GM10266 (cell line): ENCODE measurements at regions not wholly inside any gene's neighbourhood (a gene's known extent, or its start where the extent isn't known, plus 50 kb on each side); places are given as distances from the start of the nearest gene placed in this dataset.

Experiments
- DNase-seq: peaks from one replicate; pipeline ENCODE4 v3.0.0; 2012; ENCODE audit errors: extremely low spot score
- CTCF ChIP-seq: IDR thresholded peaks from 2 replicates; pipeline ENCODE4 v1.5.1; 2012; ENCODE audit warnings: mild to moderate bottlenecking, low read depth; ENCODE audit not compliant: control insufficient read depth, insufficient read depth; ENCODE audit errors: missing control alignments

DNA sequence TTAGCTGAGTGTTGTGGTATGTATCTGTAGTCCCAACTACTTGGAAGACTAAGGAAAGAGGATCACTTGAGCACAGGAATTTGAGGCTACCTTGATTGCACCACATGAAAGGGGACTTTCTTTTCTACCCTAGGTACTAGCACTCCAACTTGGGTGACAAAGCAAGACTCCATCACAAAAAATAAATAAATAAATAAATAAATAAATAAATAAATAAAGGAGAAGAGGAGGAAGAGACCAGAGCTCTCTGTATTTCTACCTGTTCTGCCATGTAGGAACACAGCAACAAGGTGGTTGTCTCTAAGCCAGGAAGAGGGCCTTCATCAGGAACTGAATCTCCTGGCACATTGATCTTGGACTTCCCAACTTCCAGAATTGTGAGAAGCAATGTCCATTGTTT is 118.6 kb downstream of the HMHB1 start:
- TF ChIP-seq CTCF = no peak

GRCh38 chr5:143931476-143931875 is 119.5 kb downstream of the HMHB1 start:
- no peak for TF ChIP-seq CTCF
- no peak for DNase-seq

More for the DNA sequence above, 118.6 kb downstream of the HMHB1 start:
- DNase-seq = no peak

- DNase-seq = no peak
- no peak for TF ChIP-seq CTCF
These were observed 120.0 kb downstream of the HMHB1 start for GRCh38 chr5:143931986-143932385.

- no peak for DNase-seq
- TF ChIP-seq CTCF = no peak
These were observed 120.6 kb downstream of the HMHB1 start for GRCh38 chr5:143932584-143932983.

DNA sequence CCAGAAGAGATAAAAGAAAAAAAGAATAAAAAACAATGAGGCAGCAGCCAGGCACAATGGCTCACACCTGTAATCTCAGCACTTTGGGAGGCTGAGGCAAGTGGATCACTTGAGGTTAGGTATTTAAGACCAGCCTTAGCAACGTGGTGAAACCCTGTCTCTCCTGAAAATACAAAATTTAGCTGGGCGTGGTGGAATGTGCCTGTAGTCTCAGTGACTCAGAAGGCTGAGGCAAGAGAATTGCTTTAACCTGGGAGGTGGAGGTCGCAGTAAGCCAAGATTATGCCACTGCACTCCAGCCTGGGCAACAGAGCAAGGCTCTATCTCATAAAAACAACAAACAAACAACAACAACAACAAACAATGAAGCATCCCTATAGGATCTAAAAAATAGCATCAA is 121.5 kb downstream of the HMHB1 start:
- DNase-seq = no peak
- TF ChIP-seq CTCF = no peak

GRCh38 chr5:143934821-143935220 is 122.9 kb downstream of the HMHB1 start:
- TF ChIP-seq CTCF = no peak
- DNase-seq = no peak

DNA sequence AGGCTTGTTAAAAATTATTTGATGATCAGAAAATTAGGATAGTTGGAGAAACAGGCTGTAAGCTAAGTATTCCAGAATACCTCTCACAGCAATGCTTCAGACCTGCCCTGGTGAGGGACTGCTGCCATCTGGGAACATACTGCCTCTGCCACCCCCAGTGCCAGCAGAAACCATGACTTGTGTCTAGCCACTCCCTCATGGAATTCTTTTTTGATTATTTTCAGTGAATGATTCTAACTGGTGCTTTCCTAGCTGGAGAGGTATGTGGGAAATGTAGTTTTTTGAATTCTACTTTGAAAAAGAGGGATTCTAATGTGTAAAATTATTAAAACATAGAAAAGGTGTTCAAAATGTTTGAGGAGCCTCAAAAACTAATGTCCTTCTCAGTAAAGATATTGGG is 126.3 kb downstream of the HMHB1 start:
- no peak for TF ChIP-seq CTCF
- DNase-seq = no peak
